ENCODE measurements at regions not wholly inside any gene's neighbourhood (a gene's known extent, or its start where the extent isn't known, plus 50 kb on each side); places are given as distances from the start of the nearest gene placed in this dataset.

- no peak for DNase-seq (ENCODE audit: low spot score)
Measured at GRCh38 chr4:81881855-81882621, 410.3 kb upstream of the RASGEF1B start.

GRCh38 chr4:81876106-81876505 lies 404.4 kb upstream of the RASGEF1B start:
- DNase-seq (ENCODE audit: low spot score): no peak

GRCh38 chr4:81874661-81875515 lies 403.2 kb upstream of the RASGEF1B start:
- no peak for DNase-seq (ENCODE audit: low spot score)

- no peak for DNase-seq (ENCODE audit: low spot score)
Measured at GRCh38 chr4:81870275-81870674, 398.6 kb upstream of the RASGEF1B start.

DNA sequence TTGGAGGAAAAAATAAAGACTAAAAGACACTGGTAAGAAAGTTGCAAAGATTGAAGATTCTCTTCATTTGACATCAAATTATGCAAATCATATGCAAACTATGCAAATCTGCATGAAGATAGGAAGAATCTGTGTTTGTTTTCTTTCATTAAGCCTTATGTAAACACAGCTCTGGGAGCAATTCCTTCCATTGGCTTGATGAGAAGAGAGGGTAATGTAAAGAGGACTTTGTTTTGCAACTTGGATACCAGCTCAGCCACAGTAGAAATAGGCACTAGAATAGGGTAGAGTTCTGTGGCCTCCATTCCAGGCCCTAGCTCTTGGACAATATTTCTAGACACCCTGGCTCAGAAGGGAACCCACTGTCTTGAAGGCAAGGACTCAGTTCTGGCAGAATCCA lies 388.4 kb upstream of the RASGEF1B start:
- no peak for DNase-seq (ENCODE audit: low spot score)

GRCh38 chr4:81854406-81854805 lies 382.7 kb upstream of the RASGEF1B start:
- no peak for DNase-seq (ENCODE audit: low spot score)

- no peak for DNase-seq (ENCODE audit: low spot score)
Measured at GRCh38 chr4:81852031-81852715, 380.5 kb upstream of the RASGEF1B start.

- DNase-seq (ENCODE audit: low spot score): no peak
Measured at GRCh38 chr4:81850701-81851100, 379.0 kb upstream of the RASGEF1B start.

DNA sequence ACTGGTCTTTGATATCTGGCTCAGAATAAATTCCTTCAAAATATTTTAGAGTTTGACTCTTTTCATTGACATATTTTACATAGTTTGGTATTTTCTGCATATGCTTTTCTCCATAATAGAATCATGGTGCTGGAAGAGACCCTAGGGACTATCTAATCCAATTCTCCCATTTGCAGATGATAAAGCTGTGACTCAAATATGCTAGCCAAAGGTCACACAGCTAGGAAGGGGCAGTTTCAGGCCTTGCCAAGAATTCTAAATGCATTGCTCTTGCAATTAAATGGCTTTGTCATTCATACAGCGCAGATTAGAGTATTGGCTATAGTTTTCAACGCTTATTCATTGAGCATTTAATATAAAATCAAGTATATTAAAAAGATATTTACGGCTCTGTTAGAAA lies 374.1 kb upstream of the RASGEF1B start:
- no peak for DNase-seq (ENCODE audit: low spot score)

DNA sequence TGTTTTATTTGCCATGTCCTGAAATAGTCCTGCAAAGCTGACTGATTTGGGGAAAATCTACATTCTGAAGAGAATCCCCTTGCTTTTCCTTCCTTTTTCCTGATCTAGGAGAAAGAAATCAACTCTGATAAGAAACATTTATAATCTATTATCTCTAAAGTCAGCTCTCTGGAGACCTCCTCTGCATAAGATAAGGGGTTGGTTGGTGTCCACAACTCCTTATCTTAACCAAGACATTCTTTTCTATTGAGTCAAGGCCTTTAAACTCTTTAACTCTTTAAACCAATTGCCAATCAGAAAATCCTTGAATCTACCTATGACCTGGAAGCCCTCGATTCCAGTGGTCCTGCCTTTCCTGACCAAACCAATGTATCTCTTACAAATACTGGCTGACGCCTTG lies 373.6 kb upstream of the RASGEF1B start:
- DNase-seq (ENCODE audit: low spot score): no peak

DNA sequence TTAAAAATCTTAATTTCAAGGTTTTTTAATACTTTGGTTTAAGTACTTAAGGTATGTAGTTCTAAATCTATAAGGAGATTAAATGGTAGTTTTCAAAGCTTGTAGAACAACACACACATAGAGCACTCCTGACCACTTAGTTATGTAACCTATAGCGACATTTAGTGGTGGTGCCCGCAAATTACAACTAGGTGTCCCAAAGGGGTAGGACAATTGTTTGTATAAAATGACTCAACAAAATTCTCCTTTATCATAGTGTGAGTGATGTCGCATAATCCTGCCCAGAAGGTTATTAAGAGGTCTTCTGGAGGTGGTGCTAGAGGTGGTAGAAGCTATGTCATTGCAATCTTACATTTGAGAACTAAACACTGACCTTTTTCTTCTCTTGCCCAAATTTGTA lies 373.0 kb upstream of the RASGEF1B start:
- DNase-seq (ENCODE audit: low spot score): peak; percentile 67

- DNase-seq (ENCODE audit: low spot score): no peak
Measured at GRCh38 chr4:81839347-81840042, 367.8 kb upstream of the RASGEF1B start.

DNA sequence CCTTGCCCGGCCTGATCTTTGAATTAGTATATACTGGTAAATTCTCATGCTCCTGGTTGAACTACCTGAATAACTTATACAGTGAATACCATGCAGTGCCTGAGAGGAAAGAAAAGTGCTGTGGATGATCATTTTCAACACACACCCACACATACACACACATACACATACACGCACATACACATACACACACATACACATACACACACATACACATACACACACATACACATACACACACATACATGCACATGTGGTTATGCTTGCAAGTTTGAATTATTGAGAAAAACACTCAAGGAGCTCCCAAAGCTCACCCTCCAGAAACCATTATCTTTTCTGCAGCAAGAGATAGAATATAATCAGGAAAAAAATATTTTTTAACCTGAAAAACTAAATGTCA lies 366.9 kb upstream of the RASGEF1B start:
- no peak for DNase-seq (ENCODE audit: low spot score)

DNA sequence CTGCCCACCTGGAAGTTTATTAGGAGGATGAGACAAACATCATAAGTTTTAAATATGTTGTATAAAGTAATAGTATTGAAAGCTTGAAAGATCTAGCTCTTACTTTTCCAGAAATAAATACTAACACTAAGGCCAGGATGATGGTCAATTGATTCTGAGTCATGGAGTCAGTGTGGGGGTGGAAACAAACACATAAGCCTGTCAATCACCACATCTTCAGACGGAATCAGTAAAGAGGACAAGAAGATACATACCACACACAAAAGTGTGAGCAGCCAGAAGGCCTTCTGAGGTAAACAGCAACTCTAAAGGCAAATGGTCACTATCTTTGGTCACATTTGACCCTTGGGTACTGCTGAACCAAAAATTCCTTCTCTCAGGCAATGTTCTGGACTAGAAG lies 365.0 kb upstream of the RASGEF1B start:
- no peak for DNase-seq (ENCODE audit: low spot score)

- DNase-seq (ENCODE audit: low spot score): no peak
Measured at GRCh38 chr4:81833576-81833975, 361.9 kb upstream of the RASGEF1B start.

DNA sequence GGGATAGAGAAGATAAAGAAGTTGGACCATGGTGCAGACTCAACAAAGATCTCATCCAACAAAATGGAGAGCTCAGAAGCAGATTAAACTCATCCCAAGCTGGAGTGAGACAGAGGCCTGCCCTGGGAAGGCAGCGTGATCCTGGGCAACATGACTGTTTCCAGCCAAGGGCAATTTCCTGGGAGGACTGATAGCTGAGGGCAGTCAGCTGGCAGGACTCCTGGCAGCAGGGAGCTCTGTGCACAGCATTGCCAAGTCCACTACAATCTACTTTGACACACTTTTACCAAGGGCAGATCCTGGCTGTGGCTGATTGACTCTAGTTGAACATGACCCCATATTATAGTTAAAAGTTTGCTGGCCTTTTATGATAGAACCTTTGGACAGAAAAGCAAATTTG lies 357.3 kb upstream of the RASGEF1B start:
- no peak for DNase-seq (ENCODE audit: low spot score)

GRCh38 chr4:81827577-81828202 lies 356.0 kb upstream of the RASGEF1B start:
- no peak for DNase-seq (ENCODE audit: low spot score)

DNA sequence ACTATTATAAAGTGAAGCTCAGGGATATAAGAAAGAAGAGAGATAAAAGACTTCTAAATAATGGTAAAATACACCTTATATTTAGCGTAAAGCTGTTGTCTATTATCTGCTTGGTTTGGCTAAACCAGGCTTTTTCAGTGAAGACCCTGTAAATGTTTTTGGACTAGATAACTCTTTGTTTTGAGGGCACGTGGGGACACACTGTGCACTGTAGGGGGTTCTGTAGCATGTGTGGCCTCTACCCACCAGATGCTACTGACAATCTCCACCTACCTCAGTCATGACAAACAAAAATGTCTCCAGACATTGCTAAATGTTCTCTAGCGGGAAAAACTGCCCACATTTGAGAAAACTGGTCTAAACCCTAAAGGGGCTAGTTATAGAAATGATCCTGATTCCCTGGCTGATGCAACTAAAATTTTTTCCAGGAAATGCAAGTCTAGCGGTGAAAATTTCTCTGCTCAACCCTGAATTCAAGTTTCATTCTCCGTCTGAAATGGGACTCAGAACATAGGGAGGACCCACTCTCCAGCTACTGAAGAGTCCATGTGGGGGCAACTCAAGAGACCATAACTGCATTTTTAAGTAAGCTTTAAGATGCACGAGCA lies 355.2 kb upstream of the RASGEF1B start:
- DNase-seq (ENCODE audit: low spot score): no peak

DNA sequence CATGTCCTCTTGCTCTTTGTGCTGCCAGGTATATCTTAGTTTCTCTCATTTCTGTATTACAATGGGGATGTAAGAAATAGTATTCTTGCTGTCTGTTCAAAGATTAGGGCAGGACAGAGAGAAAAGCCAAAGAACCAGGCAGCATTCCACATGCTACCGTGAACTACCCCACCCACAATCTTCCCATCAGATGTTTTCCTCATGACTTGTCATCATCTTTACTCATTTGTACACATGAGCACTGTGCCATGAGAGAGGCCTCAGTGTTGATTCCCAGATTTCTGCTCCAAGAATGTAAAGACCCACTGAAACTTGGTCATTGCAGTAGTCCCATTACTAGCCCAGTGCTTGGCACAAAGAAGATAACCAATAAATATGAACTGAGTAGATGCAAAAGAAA lies 354.6 kb upstream of the RASGEF1B start:
- no peak for DNase-seq (ENCODE audit: low spot score)

DNA sequence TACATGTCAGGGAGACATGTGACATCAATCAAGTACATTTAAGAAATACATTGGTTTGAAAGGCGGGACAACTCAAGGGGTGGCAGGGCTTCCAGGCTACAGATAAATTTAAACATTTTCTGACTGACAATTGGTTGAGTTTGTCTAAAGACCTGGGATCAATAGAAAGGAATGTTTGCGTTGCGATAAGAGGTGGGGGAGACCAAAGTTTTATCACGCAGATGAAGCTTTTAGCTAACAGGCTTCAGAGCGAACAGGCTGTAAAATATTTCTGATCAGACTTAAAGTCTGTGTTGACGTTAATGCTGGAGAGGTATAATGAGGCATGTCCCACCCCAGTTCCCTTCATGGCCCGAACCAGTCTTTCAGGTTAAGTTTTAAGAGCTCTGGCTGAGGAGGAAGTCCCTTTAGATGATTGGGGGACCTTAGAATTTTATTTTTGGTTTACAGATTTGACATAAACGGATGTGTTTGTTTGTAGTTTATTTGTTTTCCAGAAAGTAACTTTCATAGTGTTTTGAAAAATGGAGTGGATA lies 346.7 kb upstream of the RASGEF1B start:
- DNase-seq (ENCODE audit: low spot score): no peak

All from CD4-positive, alpha-beta T cell treated with Interleukin-6 at 100 ng/mL for 8 hours (primary cell).